K562 (cell line): ENCODE measurements at regions not wholly inside any gene's neighbourhood (a gene's known extent, or its start where the extent isn't known, plus 50 kb on each side); places are given as distances from the start of the nearest gene placed in this dataset.

Experiments
- ATAC-seq: fragments of 200-7000 bp; cut with Tn5 transposase; 3 replicates; pipeline ENCODE4 v1.9.1; 2020; ENCODE audit warnings: moderate library complexity
- BruUV-seq: library from RNA; stranded (reverse); fragments of 400-500 nt; replicated peaks from 2 replicates; lab custom pipeline; 2021; lab: Mats Ljungman, UMichigan
- CTCF ChIA-PET: fragments of 300-600 bp; formaldehyde crosslinking; extraction: SDS; loops from one replicate; lab custom pipeline; 2021; ENCODE audit warnings: low intra/inter-chr PET ratio; lab: Yijun Ruan, JAX
- POLR2A ChIA-PET: fragments of 300-600, 350-650 bp; sonication (Branson Sonifier 250); formaldehyde crosslinking; extraction: SDS; loops from one replicate; lab custom pipeline; 2021; ENCODE audit warnings: antibody characterized with exemption, inconsistent platforms; lab: Yijun Ruan, JAX
- DNase-seq, 4 experiments: peaks; one replicate each; pipeline versions ENCODE4 v3.0.0 to v3.0.0-alpha.2; 2011 to 2018; ENCODE audit warnings: low spot score in 3 of 4, mixed read lengths in 3 of 4; ENCODE audit errors: extremely low read depth in 1 of 4
- FAIRE-seq: peaks from 2 replicates; lab custom pipeline; 2011; peaks lifted over from hg19 to GRCh38; lab: Jason Lieb, UNC
- H2AFZ ChIP-seq: 2 replicates; pipeline ENCODE4 v1.6.0; 2011; ENCODE audit warnings: low read depth, low read length, control low read depth, inconsistent platforms
- H3K27ac ChIP-seq: fragments of 200-600 bp; 3 replicates; pipeline ENCODE4 v1.8.0; 2011; ENCODE audit warnings: low read depth, mild to moderate bottlenecking, control low read depth, inconsistent platforms, low read length, moderate library complexity, mixed read lengths; ENCODE audit errors: extremely low read depth
- H3K27me3 ChIP-seq, 2 experiments: fragments of 300-600 bp in 1 of 2; 2 replicates in 1 of 2; 3 replicates in 1 of 2; pipeline versions ENCODE4 v1.6.0 to v1.8.0; 2011; ENCODE audit warnings: inconsistent platforms in 2 of 2, low read length in 2 of 2, mild to moderate bottlenecking in 1 of 2, mixed read lengths in 1 of 2, moderate library complexity in 1 of 2; ENCODE audit not compliant: control insufficient read depth in 2 of 2, insufficient read depth in 2 of 2
- H3K36me3 ChIP-seq: fragments of 300-600 bp; 3 replicates; pipeline ENCODE4 v1.8.0; 2011; ENCODE audit warnings: mild to moderate bottlenecking, low read length, inconsistent platforms; ENCODE audit not compliant: control insufficient read depth, insufficient read depth
- H3K4me1 ChIP-seq, 2 experiments: fragments of 200-600 bp in 1 of 2; replicated peaks in 1 of 2; 2 replicates in 1 of 2; 3 replicates in 1 of 2; pipeline versions ENCODE4 v1.5.1 to v1.8.0; 2011; ENCODE audit warnings: inconsistent platforms in 2 of 2, low read length in 2 of 2, mild to moderate bottlenecking in 1 of 2, mixed read lengths in 1 of 2, moderate library complexity in 1 of 2; ENCODE audit not compliant: control insufficient read depth in 2 of 2, insufficient read depth in 2 of 2
- H3K4me2 ChIP-seq: 2 replicates; pipeline ENCODE4 v1.6.1; 2011; ENCODE audit warnings: low read length, control low read depth, inconsistent platforms, mixed read lengths; ENCODE audit not compliant: insufficient read depth
- H3K4me3 ChIP-seq: fragments of 200-600 bp; sonication (generic), shearing (Covaris generic); 2 replicates; pipeline ENCODE4 v1.5.1; 2016; ENCODE audit warnings: control low read depth, inconsistent platforms
- H3K79me2 ChIP-seq: fragments of 200-600 bp; 3 replicates; pipeline ENCODE4 v1.8.0; 2011; ENCODE audit warnings: low read length, inconsistent platforms; ENCODE audit not compliant: control insufficient read depth, insufficient read depth
- H3K9ac ChIP-seq, 2 experiments: 2 replicates each; pipeline versions ENCODE4 v1.6.0 to v1.6.1; 2011; ENCODE audit warnings: low read depth in 2 of 2, low read length in 2 of 2, control low read depth in 1 of 2, inconsistent platforms in 1 of 2, mild to moderate bottlenecking in 1 of 2, mixed read lengths in 1 of 2; ENCODE audit not compliant: insufficient read depth in 1 of 2
- H3K9me1 ChIP-seq: one replicate; pipeline ENCODE4 v1.6.0; 2011; ENCODE audit warnings: inconsistent platforms, mild to moderate bottlenecking, low read length, moderate library complexity; ENCODE audit not compliant: control insufficient read depth, insufficient read depth
- H3K9me3 ChIP-seq: replicated peaks from 2 replicates; pipeline ENCODE4 v1.5.1; 2011; ENCODE audit warnings: low read depth, low read length, inconsistent platforms; ENCODE audit not compliant: control insufficient read depth, insufficient read depth
- H4K20me1 ChIP-seq: replicated peaks from 2 replicates; pipeline ENCODE4 v1.6.1; 2011; ENCODE audit warnings: low read length, inconsistent platforms, mixed read lengths; ENCODE audit not compliant: control insufficient read depth, insufficient read depth
- CEBPG ChIP-seq, 3 experiments: fragments of 200-800 bp in 1 of 3; sonication (Bioruptor generic) in 1 of 3; sonication (generic) in 1 of 3; formaldehyde crosslinking in 1 of 3; IDR thresholded peaks in 2 of 3; conservative IDR thresholded peaks in 1 of 3; 2 replicates each; pipeline versions ENCODE4 v1.6.1 to v1.8.0; 2016 to 2022; ENCODE audit warnings: missing compliant biosample characterization in 2 of 3, missing genetic modification characterization in 2 of 3, mild to moderate bottlenecking in 1 of 3, missing genetic modification reagents in 1 of 3
- IFI16 ChIP-seq: fragments of 250-450 bp; sonication (Bioruptor Pico); IDR thresholded peaks from 2 replicates; pipeline ENCODE4 v2.1.2; 2022; ENCODE audit warnings: mild to moderate bottlenecking, inconsistent platforms
- NR1H2 ChIP-seq: sonication (generic); formaldehyde crosslinking; IDR thresholded peaks from 2 replicates; pipeline ENCODE4 v1.4.0; 2020; ENCODE audit warnings: mild to moderate bottlenecking, missing genetic modification reagents
- SPI1 ChIP-seq: IDR thresholded peaks from 2 replicates; pipeline ENCODE4 v1.6.1; 2011; ENCODE audit warnings: low read depth, low read length, control low read depth, borderline replicate concordance
- ZNF644 ChIP-seq: fragments of 200-800 bp; sonication (Bioruptor generic); IDR thresholded peaks from 2 replicates; pipeline ENCODE4 v1.6.1; 2016; ENCODE audit warnings: low read depth, missing genetic modification characterization, missing compliant biosample characterization
- WGBS: fragments of 100-300 bp; shearing (Covaris generic); methylation state at CpG from one replicate; pipeline ENCODE4 v1.1.6; 2016; ENCODE audit warnings: low coverage, mixed read lengths; ENCODE audit not compliant: insufficient coverage; ENCODE audit errors: missing lambda C conversion rate; 5-methylcytosine and 5-hydroxymethylcytosine counted together
- in situ Hi-C: fragments of 300-500 bp; cut with MboI; formaldehyde crosslinking; loops from 4 replicates; pipeline ENCODE4 v1.15.0; 2018; ENCODE audit warnings: inconsistent platforms, mixed read lengths
- intact Hi-C: fragments of 100-400 bp; cut with micrococcal nuclease; formaldehyde crosslinking; loops from 2 replicates; pipeline ENCODE4 v1.14.2; 2022

DNA sequence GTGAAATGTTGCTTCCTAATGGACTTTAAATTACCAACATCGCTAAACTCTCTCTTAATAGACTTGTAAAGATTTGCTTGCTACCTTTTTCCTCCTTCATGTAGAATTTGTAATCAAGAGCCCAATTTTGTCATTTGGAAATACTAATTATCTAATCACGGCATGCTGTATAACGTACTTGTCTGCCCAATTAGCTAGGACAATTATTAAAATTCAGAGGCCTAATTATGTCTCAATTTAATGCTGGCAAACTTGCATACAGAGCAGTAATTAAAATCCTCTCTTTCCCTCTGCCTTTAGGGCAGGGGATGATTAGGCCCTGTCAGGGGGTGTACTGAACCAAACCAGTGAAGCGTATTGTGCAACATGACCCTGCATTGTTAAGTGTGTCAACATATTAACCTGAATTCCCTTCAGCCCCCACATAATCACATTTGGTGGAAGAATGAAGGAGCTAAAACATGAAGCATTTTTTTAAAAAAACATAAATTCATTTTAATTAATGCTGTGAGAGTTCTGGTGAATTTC lies 137.4 kb upstream of the BARHL2 start:
- Histone ChIP-seq H3K9ac (no peak overlapping the region), H3K9me1 (no peaks in the 10 kb centered on the region), H3K4me3 (no peak overlapping the region), H3K27ac (no peak overlapping the region), H3K9me3 (no peaks in the 10 kb centered on the region), H3K36me3 (no peaks in the 10 kb centered on the region), H3K4me1 (peaks cover 5 to 10% of the 10 kb centered on the region in 2 experiments; a peak in 3 of 5 replicates), H3K79me2 (peaks cover 19% of the 10 kb centered on the region), H3K27me3 (no peaks in the 10 kb centered on the region), H3K4me2 (no peak overlapping the region), H4K20me1 (no peaks in the 10 kb centered on the region)
- DNase-seq (no peak), ATAC-seq (no peak)
- in situ Hi-C loops: no loop called here
- BruUV-seq: no TSS peak
- CTCF ChIA-PET: no interaction called here
- 88% methylated on average over 4 of the region's 4 CpGs for WGBS
- intact Hi-C loops: no loop called here
- POLR2A ChIA-PET: interaction anchor here (0.9 kb wide), 1 partner anchor 10 kb away, joined by 3 read pairs; no protein-coding TSS in a partner anchor
- TF ChIP-seq CEBPG (CRISPR knock-in tag; IDR thresholded peaks at IDR 0.05): no peak
- TF ChIP-seq CEBPG (tag; conservative IDR thresholded peaks at IDR 0.05 in 1 of 2, IDR thresholded peaks at IDR 0.05 in 1 of 2): 0 out of 4 replicates have a peak, but pooled peaks of 1 of the 2 experiments have one; percentile 29
- TF ChIP-seq SPI1: no peak
- no peak for TF ChIP-seq ZNF644
- TF ChIP-seq IFI16: no peak
- TF ChIP-seq, all 486 proteins: peak for 1
- no peak for FAIRE-seq
- H2AFZ ChIP-seq: no peak overlapping the region

DNA sequence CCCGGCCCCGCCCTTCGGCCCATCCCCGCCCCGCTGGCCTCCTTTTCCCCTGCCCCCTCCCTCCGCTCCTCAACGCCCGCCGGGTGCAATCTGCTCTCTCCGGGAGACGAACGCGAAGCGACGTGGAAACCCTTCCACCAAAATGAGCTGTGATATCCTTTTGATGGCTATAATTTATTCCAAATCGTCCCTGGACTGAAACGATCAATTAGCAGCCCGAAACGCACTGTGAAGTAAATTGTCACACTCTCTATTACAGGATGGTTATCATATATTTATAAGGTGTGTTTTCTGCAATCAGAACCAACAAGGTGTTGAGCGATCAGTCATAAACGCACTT lies 134.6 kb upstream of the BARHL2 start:
- H3K36me3 ChIP-seq: no peaks in the 10 kb centered on the region
- no peak overlapping the region for H3K27ac ChIP-seq
- intact Hi-C loops (loop anchor here (2.0 kb wide), 1 partner anchor 131 kb away; no protein-coding TSS in a partner anchor), in situ Hi-C loops (no loop called here)
- H3K79me2 ChIP-seq: peaks cover 40% of the 10 kb centered on the region
- H3K4me3 ChIP-seq: peak overlapping the region; percentile 84
- CTCF ChIA-PET: no interaction called here
- H3K9me1 ChIP-seq: no peaks in the 10 kb centered on the region
- H3K9ac ChIP-seq: peak overlapping the region; percentile 47 to 77; a peak in 3 of 4 replicates
- H3K9me3 ChIP-seq: no peaks in the 10 kb centered on the region
- H3K4me2 ChIP-seq: peak overlapping the region; percentile 91
- 1% methylated on average over 13 of the region's 21 CpGs for WGBS
- no TSS peak for BruUV-seq
- peak overlapping the region; percentile 96 for H2AFZ ChIP-seq
- H4K20me1 ChIP-seq: no peaks in the 10 kb centered on the region
- POLR2A ChIA-PET: interaction anchor here (0.6 to 1.5 kb wide), 4 partner anchors 14 to 271 kb away, joined by 3 to 4 read pairs (median 3); no protein-coding TSS in a partner anchor
- no peak for ATAC-seq
- peaks cover 5 to 10% of the 10 kb centered on the region in 2 experiments; a peak in 3 of 5 replicates for H3K4me1 ChIP-seq
- no peak for FAIRE-seq
- no peak for DNase-seq
- no peaks in the 10 kb centered on the region for H3K27me3 ChIP-seq
- no peak for TF ChIP-seq NR1H2 (CRISPR knock-in tag)
